HG03520 (cell line): ENCODE measurements at regions not wholly inside any gene's neighbourhood (a gene's known extent, or its start where the extent isn't known, plus 50 kb on each side); places are given as distances from the start of the nearest gene placed in this dataset.

ENCODE experiments used
- ATAC-seq: cut with Tn5 transposase; IDR thresholded peaks from one replicate; pipeline ENCODE4 v1.9.1; 2021; ENCODE audit warnings: mild to moderate bottlenecking, moderate library complexity; ENCODE audit not compliant: unreplicated experiment

DNA sequence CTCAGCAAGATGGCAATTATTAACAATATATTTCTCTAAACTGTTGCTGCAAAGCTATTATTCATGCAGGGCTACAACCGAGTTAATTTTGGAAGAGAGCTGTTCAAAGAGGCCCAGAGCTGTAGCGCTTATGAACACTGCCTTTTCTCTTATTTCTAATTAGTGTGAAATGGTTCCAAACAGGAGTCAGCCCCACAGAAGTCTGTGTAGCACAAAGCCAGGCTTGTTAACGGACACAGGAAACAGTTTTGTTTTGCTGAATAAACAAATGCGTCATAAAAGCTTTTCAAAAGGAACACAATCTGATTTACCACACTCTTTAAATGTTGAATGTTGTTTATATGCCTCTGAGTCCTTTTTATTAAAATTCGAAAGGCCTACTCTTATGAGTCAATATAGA is 396.5 kb downstream of the ANXA1 start:
- no peak for ATAC-seq

DNA sequence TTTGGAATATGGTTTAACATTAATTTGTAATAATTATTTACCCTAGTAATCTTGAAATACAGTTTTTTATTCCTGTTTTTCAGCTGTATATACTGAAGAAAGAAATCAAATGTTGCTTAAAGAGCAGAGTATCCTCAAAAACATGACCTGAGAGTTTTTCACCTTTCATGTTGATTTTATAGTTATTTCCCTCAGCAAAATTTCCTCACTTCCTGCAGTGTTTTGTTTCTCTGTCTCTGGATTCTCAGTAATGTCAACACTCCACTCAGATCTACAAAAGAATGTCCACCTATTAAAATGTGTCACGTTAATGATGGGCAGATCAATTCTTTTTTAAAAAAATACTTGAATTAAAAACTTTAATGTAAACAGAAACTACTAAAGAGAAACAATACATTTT is 398.3 kb downstream of the ANXA1 start:
- ATAC-seq = no peak

DNA sequence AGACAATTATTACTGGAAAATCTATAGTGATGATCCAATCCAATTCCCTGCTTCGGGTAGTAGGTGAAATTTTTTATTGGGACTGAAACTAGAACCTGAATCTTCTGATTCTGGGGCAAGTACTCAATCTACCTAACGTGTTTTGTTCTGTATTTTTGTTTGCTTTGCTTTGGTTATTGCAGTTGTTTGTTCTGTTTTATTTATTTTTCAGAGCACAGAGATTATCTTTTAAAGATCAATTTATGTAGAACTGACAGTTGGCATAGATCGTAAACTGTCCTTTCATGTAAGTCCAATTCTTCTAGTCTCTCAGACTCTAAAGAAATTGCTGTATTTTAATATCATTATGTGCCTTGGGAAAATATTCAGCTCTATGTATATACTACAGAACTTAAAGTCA is 401.6 kb downstream of the ANXA1 start:
- no peak for ATAC-seq

DNA sequence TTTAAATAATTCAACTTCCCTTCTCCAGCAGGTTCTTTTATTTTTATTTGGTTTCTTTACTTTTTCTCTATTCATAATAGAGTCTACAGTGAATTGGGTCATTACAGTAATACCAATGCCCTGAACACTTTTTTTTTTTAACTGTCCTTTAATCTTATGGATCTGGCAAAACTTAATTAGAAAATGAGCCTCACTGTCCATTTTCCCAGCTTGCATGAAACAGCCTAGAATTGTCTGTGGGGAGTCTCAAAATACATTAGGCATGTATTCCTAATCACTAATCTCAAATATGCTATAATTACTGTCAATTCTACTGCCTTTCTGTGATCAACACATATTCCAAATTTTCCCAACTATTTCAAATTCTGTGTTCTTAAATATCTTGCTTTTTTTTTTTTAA is 406.8 kb downstream of the ANXA1 start:
- ATAC-seq = no peak

DNA sequence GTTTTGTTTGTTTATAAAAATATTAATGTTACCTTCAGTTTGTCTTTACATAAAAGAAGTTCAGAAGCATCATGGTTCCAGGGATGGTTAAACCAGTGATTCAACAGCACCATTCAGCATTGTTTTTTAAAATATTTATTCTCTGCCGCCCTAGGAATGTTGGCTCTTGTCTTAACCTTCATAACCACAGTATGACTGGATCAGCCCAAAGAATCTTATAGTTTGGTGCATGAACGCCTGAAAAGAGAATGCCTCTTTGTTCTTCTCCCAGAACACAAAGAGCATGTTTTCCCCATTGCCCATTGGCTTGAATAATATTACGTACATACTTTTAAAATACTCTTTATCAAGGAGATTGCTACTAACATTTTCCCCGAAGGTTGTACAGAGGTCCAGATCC is 413.4 kb downstream of the ANXA1 start:
- no peak for ATAC-seq

DNA sequence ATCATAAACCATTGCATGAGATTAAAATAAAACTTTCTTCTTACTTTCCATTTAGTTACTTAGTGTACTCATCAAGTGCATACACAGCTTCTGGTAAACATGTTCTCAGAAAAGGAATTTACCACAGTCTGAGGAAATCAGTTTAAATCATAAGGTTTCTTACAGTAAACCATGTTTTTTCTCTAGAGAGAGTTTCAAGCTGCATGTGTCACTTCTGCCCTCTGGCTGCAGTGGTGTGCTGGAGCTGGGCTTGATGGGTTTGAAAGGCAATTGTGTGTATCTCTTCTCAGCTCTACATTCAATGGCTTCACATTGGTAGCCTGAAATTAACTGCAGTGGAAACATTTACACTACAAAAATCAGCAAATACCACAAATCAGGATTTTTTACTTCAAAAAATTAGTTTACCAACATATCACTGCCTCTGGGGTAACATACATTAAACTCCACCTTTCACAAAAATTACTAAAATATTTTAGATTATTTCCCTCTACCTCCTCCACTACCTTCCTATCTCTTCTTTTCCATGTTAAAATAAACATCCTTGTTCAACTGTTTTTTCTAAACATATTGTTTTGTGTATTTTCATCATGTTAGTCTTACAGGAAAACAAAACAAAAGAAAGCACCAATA is 414.3 kb downstream of the ANXA1 start:
- no peak for ATAC-seq

DNA sequence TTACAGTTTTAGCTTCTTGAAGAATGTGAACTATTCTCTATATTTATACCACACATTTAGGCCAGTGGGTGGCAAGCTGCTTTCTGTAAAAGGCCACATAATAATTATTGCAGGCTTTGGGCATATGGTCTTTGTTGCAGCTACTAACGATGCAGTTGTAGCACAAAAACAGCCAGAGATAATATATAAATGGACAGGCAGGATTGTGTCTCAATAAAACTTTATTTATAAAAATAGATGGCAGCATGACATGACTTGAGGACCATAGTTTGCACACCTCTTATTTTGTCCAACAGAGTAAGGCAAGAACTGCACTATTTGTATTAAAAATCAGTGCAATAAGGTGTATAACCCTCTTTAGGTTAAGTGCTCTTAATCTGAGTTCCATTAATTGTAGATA is 415.0 kb downstream of the ANXA1 start:
- no peak for ATAC-seq

DNA sequence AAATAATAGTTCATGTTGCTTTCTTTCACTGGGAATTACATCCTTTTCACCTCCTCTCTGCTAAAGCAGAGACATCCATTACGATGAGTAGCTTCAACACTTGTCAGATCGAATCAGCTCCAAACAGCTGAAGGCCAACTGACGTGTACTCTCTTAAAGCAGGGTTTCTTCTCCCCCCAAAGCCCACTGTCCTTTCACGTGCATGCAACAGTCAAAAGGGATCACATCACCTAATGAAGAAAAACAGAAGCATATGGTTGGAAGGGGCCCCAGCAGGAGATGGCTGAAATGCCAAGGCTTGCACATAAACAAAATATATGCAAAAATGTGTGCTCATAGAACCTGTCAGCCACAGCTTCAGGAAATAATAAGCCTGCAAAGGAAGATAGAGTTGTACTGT is 421.6 kb downstream of the ANXA1 start:
- no peak for ATAC-seq

DNA sequence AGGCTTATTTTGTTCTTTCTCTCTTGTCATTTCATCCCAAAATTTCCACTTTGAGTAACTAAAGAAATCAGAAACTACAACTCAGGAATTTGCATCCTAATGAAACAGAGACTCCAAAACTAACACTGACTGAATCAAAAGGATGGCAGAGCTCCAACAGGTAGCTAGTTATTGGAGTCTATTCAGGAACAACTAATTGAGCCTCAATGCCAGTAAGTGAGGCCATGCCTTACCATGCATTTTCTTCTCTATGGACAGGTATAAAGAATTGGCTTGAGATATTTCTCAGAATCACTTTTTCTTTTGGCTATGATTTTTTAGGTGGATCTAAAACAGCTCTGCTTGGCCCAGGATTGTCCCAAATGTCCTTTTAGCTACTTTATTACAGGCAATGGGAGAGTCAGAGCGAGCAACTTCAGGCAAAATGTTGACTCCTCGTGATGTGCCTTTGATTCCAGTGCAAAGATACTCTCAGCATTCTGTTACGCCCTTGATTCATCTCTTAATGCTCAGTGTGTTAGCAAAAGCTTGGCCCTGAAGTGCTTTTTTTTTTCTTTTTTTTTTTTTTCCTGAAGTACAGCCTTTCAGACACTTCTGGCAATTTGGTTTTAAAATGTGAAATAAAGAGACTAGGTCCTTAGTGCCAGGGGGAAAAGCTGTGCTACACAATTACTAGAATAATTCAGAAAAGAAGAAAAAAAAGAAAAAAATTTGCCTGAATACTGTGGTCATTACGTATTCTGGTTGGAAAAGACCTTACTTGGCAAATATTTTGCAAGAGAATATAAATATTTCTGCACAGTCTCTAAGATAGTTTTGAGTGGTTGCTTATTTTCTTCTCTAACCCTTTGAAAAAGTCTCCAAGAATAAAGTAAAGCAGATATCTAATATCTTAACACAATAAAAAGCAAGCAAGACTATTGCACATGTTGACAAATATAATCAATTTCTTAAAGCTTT is 423.7 kb downstream of the ANXA1 start:
- no peak for ATAC-seq

DNA sequence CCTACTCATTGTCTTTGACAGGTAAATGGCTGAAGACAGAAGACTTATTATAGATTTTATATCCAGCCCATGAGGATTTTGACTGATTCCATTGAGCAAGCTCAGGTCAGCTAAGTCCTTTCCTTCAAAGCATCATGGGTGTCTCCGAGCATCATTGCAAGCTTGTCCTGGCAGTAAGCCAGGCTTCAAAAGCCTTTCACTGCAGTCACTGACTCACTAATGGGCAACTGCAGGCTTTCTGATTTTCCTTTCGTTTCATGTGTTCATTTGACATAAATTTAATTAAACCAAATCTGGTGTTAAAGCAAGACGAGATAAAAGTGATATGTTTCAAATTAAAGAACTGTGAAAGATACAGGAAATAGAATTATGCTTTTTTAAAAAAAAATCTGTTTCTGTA is 426.2 kb downstream of the ANXA1 start:
- ATAC-seq = no peak

DNA sequence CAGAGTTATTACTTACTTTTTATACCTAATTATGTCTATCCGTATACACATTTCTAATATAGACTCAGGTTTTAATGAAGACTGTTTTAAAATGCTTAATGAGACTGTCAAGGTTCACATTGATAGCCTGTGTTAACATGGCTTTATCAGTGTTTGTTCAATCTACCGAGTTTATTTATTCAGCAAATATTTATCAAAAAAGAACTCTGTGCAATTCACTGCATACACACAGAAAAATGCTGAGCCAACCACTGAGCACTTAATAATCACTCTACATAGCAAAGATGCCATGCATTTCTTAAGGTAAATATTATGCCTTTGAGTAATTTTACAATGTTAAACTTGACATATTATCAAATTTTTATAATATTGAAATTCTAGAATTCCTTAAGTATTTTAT is 428.2 kb downstream of the ANXA1 start:
- no peak for ATAC-seq

DNA sequence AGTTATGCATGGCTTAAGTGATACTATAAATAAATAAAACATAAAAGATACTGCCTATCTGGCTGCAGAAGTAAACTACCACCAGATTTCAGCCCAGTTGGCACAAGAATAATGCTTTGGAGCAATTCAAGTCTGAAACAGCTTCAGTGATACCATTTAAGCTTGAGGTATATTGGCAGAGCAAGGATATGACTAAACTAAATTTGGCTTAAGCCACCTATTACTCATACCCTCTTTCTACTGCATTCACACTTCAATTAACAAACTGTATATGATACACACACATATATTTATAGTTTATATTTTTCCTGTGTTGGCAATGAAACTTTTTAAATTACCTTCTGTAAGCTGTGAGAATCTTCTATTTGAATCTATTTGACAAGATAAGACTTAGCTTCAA is 431.9 kb downstream of the ANXA1 start:
- no peak for ATAC-seq

DNA sequence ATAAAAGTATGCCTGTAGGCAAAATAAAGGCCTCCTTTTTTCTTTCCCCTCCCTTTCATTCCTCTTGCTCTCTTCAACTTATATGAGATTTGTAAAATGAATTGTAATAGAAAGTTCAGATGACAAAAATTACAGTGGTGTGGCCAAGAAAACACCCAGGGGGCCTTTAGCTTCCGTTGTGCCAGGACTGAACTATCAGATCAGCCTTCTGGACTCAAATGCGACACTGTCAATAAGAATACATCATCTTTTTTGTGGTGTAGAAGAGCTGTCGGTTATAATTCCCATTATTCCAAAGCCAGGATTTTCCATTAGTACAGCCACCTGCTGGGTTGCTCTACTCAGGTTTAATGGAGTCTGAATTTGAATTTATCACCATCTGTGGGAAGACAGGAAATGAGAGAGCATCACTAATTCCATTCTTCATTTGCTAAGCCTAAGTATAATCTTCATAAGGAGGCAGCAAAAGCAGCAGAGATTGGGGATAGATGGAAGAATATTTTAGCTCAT is 443.4 kb downstream of the ANXA1 start:
- no peak for ATAC-seq

DNA sequence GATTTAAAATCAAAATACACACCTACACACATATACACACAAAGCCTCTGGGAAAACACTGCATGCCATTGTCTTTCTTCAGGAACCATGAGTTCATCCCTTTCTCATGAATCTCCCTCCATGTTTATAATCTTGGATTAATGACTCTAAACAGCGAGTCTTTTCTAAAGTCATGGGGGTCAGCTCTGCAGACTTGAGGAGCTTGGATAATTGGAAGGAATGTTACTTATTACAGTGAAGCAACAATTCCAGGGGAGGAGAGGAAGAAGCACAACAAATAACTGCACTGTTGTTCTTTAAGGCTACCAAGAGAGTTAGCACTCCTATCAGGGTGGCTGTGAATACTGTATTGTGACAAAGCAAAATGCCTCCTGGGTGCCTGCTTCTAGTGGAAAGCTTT is 444.7 kb downstream of the ANXA1 start:
- ATAC-seq = no peak

DNA sequence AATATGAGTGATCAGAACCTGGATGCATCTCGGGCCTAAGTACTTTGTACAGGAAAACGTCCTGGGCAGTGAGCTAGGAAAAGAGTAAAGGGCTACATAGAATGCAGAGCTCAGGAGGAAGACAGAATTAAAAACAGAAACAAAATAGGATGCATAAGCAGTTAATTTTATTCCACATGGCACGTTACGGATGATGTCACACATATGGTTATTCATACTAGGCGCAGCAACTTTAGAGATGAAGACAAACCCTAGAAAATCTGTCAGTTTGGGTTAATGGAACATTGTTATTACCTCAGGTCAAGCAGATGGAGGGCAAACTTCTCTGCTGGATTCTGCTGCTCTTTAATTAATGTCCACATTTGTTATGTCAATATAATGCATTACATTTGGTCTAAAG is 445.4 kb downstream of the ANXA1 start:
- no peak for ATAC-seq

DNA sequence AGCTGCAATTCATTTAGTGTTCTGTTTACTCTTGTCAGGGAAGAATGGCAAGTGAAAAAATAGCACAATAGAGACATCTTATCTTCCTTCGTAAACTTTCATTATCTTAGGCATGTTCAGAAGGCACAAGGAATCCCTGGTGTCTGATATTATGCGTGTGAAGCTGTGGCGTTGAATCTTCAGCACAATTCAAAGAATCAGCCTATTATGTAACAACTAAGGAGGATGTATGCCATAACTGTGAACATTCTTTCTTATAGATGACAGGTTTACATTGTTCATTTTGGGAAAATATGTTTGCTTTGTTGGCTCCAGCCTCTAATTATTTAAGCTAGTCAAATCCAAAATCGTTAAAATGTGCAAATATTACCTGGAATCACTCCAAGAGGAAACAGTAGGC is 446.1 kb downstream of the ANXA1 start:
- no peak for ATAC-seq

DNA sequence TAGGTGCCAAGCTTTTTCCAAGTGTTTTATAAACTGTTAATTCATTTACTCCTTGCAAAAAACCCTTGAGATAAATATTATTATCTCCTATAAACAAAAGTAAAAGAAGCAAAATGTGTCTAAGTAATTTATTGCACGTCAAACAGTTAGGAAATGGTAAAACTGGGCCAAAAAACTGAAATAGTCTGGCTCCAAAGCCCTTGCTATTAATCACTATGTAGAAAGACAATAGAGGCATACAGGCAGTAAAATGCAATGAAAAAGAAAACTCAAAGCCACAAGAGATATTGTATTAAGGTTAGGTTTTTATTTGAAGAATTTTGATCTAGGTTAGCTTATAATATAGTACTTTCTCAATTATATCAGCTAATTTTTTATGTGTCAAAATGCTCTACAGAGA is 457.7 kb downstream of the ANXA1 start:
- no peak for ATAC-seq

DNA sequence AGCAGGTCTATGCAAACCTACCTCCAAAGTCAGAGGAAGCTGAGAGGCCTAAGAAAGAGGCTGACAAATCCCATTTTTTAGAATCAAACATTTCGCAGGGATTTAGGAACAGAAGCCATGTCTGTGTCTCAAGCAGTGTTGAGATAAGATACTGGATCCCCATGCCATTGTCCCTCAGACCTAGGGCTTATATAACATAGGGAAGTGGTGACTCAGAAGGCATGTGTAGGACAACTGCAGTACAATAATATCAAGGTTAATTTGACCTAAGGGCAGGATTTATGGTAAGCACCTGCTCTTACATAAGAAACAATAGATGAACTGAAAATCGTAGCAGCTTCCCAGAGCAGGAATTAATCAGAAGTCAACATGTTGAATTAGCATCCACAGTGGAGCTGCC is 459.4 kb downstream of the ANXA1 start:
- no peak for ATAC-seq

DNA sequence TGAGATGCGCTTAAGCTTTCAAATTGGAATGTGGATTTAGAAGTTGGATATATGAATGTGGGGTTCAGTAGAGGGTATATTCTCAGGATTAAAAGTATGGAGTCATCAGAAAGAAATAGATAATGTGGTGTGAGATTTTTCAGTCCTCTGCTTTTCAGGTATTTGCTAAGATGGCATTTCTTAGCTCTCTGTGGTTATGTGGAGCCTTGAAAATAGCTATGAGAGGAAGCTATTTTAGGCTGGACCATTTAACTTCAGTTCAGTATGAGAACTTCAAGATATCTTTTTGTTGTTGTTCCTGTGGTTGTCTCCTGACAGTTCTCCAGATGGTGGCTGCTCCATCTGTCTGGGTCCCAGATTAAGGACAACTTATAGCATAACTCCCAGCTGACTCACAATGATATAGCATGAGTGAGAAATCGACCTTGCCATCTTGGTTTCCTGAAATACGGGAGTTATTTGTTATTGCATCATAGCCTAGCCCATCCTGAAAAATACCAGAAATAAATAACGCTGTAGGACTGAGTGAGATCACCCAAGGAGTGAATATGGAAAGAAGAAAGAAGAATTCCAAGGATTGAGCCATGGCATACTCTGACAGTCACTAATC is 461.5 kb downstream of the ANXA1 start:
- no peak for ATAC-seq

DNA sequence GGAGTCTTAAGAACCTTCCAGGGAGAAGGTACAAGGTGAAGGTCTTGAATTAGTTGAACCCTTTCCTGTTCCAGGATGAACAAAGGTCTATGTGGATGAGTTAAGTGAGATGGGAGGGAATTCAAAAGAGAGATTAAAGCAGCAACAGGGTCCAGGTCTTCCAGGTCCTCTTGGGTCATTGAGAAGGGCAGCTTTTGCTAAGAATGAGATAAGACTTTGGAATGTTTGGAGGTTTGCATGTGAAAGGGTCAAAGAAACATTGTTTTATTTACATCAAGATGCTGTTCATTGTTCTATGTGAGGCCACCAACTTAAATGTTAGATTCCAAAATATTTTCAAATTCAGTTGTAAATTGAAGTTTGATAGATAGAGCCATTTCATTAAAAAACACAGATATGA is 463.9 kb downstream of the ANXA1 start:
- ATAC-seq = no peak

DNA sequence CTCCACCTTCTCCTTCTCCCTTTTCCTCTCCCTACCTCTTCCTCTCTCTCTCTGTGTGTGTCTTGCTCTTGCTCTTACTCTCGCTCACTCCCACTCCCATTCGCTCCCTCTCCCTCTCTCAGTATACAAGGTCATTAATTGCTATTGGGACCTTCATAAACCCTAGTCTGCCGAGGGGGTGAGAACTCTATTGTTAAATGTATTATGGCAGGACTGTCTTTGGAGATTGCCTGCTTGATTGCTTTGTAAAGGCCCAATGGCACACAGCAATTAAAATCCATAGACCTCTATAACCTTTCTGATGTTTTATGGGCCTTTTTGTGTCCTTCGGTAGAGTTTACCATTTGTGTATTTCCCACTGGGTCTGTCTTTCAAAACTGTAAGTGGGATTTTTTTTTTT is 465.9 kb downstream of the ANXA1 start:
- no peak for ATAC-seq

DNA sequence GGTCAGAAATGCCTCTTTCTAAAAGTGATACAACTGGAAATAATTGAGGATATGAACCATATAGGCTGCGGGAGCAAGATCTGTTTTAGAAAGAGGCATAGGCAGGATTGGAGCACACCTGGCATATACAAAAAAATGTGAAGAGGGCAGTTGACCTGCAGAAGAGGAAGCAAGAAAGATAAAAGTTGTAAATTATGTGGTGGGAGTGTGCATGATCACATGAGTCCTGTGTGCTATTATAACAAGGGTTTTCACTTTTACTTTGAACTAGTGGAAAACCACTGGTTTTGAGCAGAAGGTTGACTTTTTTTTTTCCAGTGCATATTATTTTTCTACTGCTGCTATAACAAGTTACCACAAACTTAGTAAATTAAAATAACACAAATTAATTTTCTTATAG is 489.3 kb downstream of the ANXA1 start:
- ATAC-seq = peak; percentile 72
